Activated CD4-positive, alpha-beta T cell treated with anti-CD3 and anti-CD28 coated beads for 36 hours (primary cell): ENCODE measurements at regions not wholly inside any gene's neighbourhood (a gene's known extent, or its start where the extent isn't known, plus 50 kb on each side); places are given as distances from the start of the nearest gene placed in this dataset.

Source experiments
- ATAC-seq: fragments of 200-7000 bp; cut with Tn5 transposase; one replicate; pipeline ENCODE4 v1.10.0; 2021; ENCODE audit warnings: mild to moderate bottlenecking, moderate library complexity
- CTCF ChIA-PET: fragments of 350-600 bp; sonication (Branson Sonifier 250); formaldehyde crosslinking; loops from one replicate; lab custom pipeline; 2021; ENCODE audit warnings: antibody characterized with exemption; lab: Charles Lee
- POLR2A ChIA-PET: fragments of 350-600 bp; sonication (Branson Sonifier 250); formaldehyde crosslinking; loops from one replicate; lab custom pipeline; 2021; ENCODE audit warnings: antibody characterized with exemption, inconsistent platforms; lab: Charles Lee
- DNase-seq: peaks from one replicate; pipeline ENCODE4 v3.0.0-alpha.2; 2020
- H3K27ac Mint-ChIP-seq: one replicate; pipeline ENCODE4 v1.8.0; 2021; ENCODE audit warnings: mixed read lengths
- H3K27me3 Mint-ChIP-seq: one replicate; pipeline ENCODE4 v1.8.0; 2021; ENCODE audit warnings: mixed read lengths
- H3K36me3 Mint-ChIP-seq: one replicate; pipeline ENCODE4 v1.8.0; 2021; ENCODE audit warnings: low read depth, mixed read lengths
- H3K4me1 Mint-ChIP-seq: one replicate; pipeline ENCODE4 v1.8.0; 2021; ENCODE audit warnings: mixed read lengths
- H3K4me3 Mint-ChIP-seq: one replicate; pipeline ENCODE4 v1.8.0; 2021; ENCODE audit warnings: mild to moderate bottlenecking, moderate library complexity, mixed read lengths
- H3K9me3 Mint-ChIP-seq: one replicate; pipeline ENCODE4 v1.8.0; 2021; ENCODE audit warnings: low read depth, mixed read lengths
- intact Hi-C, 2 experiments: fragments of 100-400 bp; cut with DNase I in 1 of 2; cut with micrococcal nuclease in 1 of 2; formaldehyde crosslinking; loops; one replicate each; pipeline versions ENCODE4 v1.14.2 to v1.15.1; 2022 to 2024; cut with DNase I, micrococcal nuclease

- peaks cover 1% of the 10 kb centered on the region for H3K9me3 Mint-ChIP-seq
Measured at GRCh38 chr7:33824911-33825459, 80.4 kb upstream of the BMPER start.

GRCh38 chr7:33825644-33826043 is 79.7 kb upstream of the BMPER start:
- no peaks in the 10 kb centered on the region for H3K36me3 Mint-ChIP-seq
- no peak overlapping the region for H3K4me3 Mint-ChIP-seq
- ATAC-seq (no peak), DNase-seq (no peak)
- H3K9me3 Mint-ChIP-seq = no peaks in the 10 kb centered on the region
- intact Hi-C loops = no loop called here
- no peak overlapping the region for H3K27ac Mint-ChIP-seq
- no peaks in the 10 kb centered on the region for H3K4me1 Mint-ChIP-seq
- no peaks in the 10 kb centered on the region for H3K27me3 Mint-ChIP-seq
- CTCF ChIA-PET = no interaction called here
- POLR2A ChIA-PET = no interaction called here

More at GRCh38 chr7:33824911-33825459, 80.4 kb upstream of the BMPER start:
- intact Hi-C loops = no loop called here
- Mint-ChIP-seq H3K4me3 (no peak overlapping the region), H3K36me3 (no peaks in the 10 kb centered on the region), H3K27ac (no peak overlapping the region), H3K4me1 (no peaks in the 10 kb centered on the region), H3K27me3 (no peaks in the 10 kb centered on the region)
- no peak for ATAC-seq
- no peak for DNase-seq
- ChIA-PET POLR2A (no interaction called here), CTCF (interaction anchor here (1.0 kb wide), 1 partner anchor 12 kb away, joined by 3 read pairs; no protein-coding TSS in a partner anchor)

- DNase-seq (no peak), ATAC-seq (no peak)
- no peaks in the 10 kb centered on the region for H3K36me3 Mint-ChIP-seq
- intact Hi-C loops = no loop called here
- no peaks in the 10 kb centered on the region for H3K4me1 Mint-ChIP-seq
- H3K4me3 Mint-ChIP-seq = no peak overlapping the region
- no peaks in the 10 kb centered on the region for H3K9me3 Mint-ChIP-seq
- ChIA-PET POLR2A (no interaction called here), CTCF (interaction anchor here (0.8 kb wide), 1 partner anchor 29 kb away, joined by 3 read pairs; no protein-coding TSS in a partner anchor)
- H3K27me3 Mint-ChIP-seq = no peaks in the 10 kb centered on the region
- H3K27ac Mint-ChIP-seq = no peak overlapping the region
Measured at GRCh38 chr7:33829536-33829935, 75.8 kb upstream of the BMPER start.

- ChIA-PET POLR2A (no interaction called here), CTCF (no interaction called here)
- H3K27me3 Mint-ChIP-seq = no peaks in the 10 kb centered on the region
- DNase-seq (no peak), ATAC-seq (no peak)
- H3K9me3 Mint-ChIP-seq = peaks cover under 1% of the 10 kb centered on the region
- intact Hi-C loops = no loop called here
- no peak overlapping the region for H3K4me3 Mint-ChIP-seq
- H3K36me3 Mint-ChIP-seq = no peaks in the 10 kb centered on the region
- no peaks in the 10 kb centered on the region for H3K4me1 Mint-ChIP-seq
- no peak overlapping the region for H3K27ac Mint-ChIP-seq
Measured at GRCh38 chr7:33831389-33832141, 73.8 kb upstream of the BMPER start.

GRCh38 chr7:33832271-33832721 is 73.0 kb upstream of the BMPER start:
- ATAC-seq (no peak), DNase-seq (no peak)
- H3K27ac Mint-ChIP-seq = no peak overlapping the region
- peaks cover 5% of the 10 kb centered on the region for H3K9me3 Mint-ChIP-seq
- CTCF ChIA-PET = no interaction called here
- H3K4me3 Mint-ChIP-seq = no peak overlapping the region
- H3K27me3 Mint-ChIP-seq = no peaks in the 10 kb centered on the region
- intact Hi-C loops = no loop called here
- H3K4me1 Mint-ChIP-seq = no peaks in the 10 kb centered on the region
- H3K36me3 Mint-ChIP-seq = no peaks in the 10 kb centered on the region
- POLR2A ChIA-PET = no interaction called here

GRCh38 chr7:33836797-33837355 is 68.5 kb upstream of the BMPER start:
- Mint-ChIP-seq H3K4me1 (no peaks in the 10 kb centered on the region), H3K27me3 (peaks cover 2% of the 10 kb centered on the region), H3K27ac (no peak overlapping the region), H3K4me3 (no peak overlapping the region), H3K36me3 (no peaks in the 10 kb centered on the region), H3K9me3 (peaks cover 5% of the 10 kb centered on the region)
- DNase-seq (peak; percentile 32), ATAC-seq (no peak)
- POLR2A ChIA-PET = no interaction called here
- CTCF ChIA-PET = interaction anchor here (0.6 to 1.0 kb wide), 5 partner anchors 12 to 1338 kb away, joined by 3 to 4 read pairs (median 3); no protein-coding TSS in a partner anchor
- intact Hi-C loops = no loop called here

- no peak for ATAC-seq
- no peak for DNase-seq
- Mint-ChIP-seq H3K9me3 (peaks cover 5% of the 10 kb centered on the region), H3K27ac (no peak overlapping the region), H3K27me3 (peaks cover 2% of the 10 kb centered on the region), H3K36me3 (no peaks in the 10 kb centered on the region), H3K4me1 (no peaks in the 10 kb centered on the region), H3K4me3 (no peak overlapping the region)
- POLR2A ChIA-PET = no interaction called here
- intact Hi-C loops = no loop called here
- CTCF ChIA-PET = interaction anchor here (0.6 to 1.0 kb wide), 5 partner anchors 13 to 1338 kb away, joined by 3 to 4 read pairs (median 3); no protein-coding TSS in a partner anchor
Measured at GRCh38 chr7:33837356-33837851, 67.9 kb upstream of the BMPER start.

- POLR2A ChIA-PET = no interaction called here
- ATAC-seq (no peak), DNase-seq (no peak)
- H3K27me3 Mint-ChIP-seq = peaks cover 2% of the 10 kb centered on the region
- CTCF ChIA-PET = no interaction called here
- H3K36me3 Mint-ChIP-seq = no peaks in the 10 kb centered on the region
- no peak overlapping the region for H3K4me3 Mint-ChIP-seq
- H3K9me3 Mint-ChIP-seq = peaks cover 5% of the 10 kb centered on the region
- no peaks in the 10 kb centered on the region for H3K4me1 Mint-ChIP-seq
- H3K27ac Mint-ChIP-seq = no peak overlapping the region
- intact Hi-C loops = no loop called here
Measured at GRCh38 chr7:33841031-33841430, 64.3 kb upstream of the BMPER start.

GRCh38 chr7:33841705-33842129 is 63.6 kb upstream of the BMPER start:
- Mint-ChIP-seq H3K4me1 (no peaks in the 10 kb centered on the region), H3K36me3 (no peaks in the 10 kb centered on the region), H3K27me3 (peaks cover 2% of the 10 kb centered on the region), H3K4me3 (no peak overlapping the region), H3K9me3 (peaks cover 2% of the 10 kb centered on the region), H3K27ac (no peak overlapping the region)
- no peak for DNase-seq
- ChIA-PET POLR2A (no interaction called here), CTCF (no interaction called here)
- intact Hi-C loops = no loop called here
- ATAC-seq = no peak

GRCh38 chr7:33842150-33842549 is 63.2 kb upstream of the BMPER start:
- intact Hi-C loops = no loop called here
- Mint-ChIP-seq H3K9me3 (no peaks in the 10 kb centered on the region), H3K27me3 (peaks cover 2% of the 10 kb centered on the region), H3K4me3 (no peak overlapping the region), H3K27ac (no peak overlapping the region), H3K36me3 (no peaks in the 10 kb centered on the region), H3K4me1 (no peaks in the 10 kb centered on the region)
- POLR2A ChIA-PET = no interaction called here
- DNase-seq = no peak
- ATAC-seq = no peak
- CTCF ChIA-PET = no interaction called here

- DNase-seq = no peak
- Mint-ChIP-seq H3K27me3 (peaks cover 4% of the 10 kb centered on the region), H3K4me3 (no peak overlapping the region), H3K36me3 (no peaks in the 10 kb centered on the region), H3K9me3 (no peaks in the 10 kb centered on the region), H3K4me1 (no peaks in the 10 kb centered on the region), H3K27ac (no peak overlapping the region)
- ATAC-seq = no peak
- ChIA-PET CTCF (no interaction called here), POLR2A (no interaction called here)
- intact Hi-C loops = no loop called here
Measured at GRCh38 chr7:33845991-33846509, 59.3 kb upstream of the BMPER start.
